GM18519 (cell line): ENCODE measurements at regions not wholly inside any gene's neighbourhood (a gene's known extent, or its start where the extent isn't known, plus 50 kb on each side); places are given as distances from the start of the nearest gene placed in this dataset.
"Not testable (repeated sequence)": the region's sequence is repeated elsewhere in the genome, so short reads cannot be mapped to it uniquely, and the experiment has no call there.

Source experiments
- ATAC-seq: cut with Tn5 transposase; IDR thresholded peaks from one replicate; pipeline ENCODE4 v1.9.1; 2021; ENCODE audit warnings: mild to moderate bottlenecking, moderate library complexity; ENCODE audit not compliant: unreplicated experiment, low FRiP score

DNA sequence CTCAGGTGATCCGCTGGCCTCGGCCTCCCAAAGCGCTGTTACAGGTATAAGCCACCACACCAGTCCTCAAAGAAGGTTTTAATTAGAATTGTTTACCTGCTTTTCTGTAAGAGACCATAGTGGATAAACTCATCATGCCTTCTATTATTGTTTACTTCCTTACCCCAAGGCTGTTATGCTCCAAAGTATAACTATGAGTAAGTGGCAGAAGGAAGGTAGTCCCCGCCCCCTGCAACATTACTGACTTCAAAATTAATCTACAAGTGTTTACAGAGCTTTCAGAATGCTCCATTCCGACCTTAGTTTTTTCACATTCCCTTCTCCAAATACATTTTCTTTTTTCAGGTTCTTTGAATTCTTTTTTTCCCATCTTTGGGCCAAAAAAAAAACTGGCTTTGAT lies 480.5 kb upstream of the NOX3 start:
- ATAC-seq: no peak

- ATAC-seq: no peak
Observed at GRCh38 chr6:155916846-155917624, 461.4 kb upstream of the NOX3 start.

GRCh38 chr6:155915651-155916050 lies 460.0 kb upstream of the NOX3 start:
- ATAC-seq: no peak

GRCh38 chr6:155913816-155914215 lies 458.2 kb upstream of the NOX3 start:
- no peak for ATAC-seq

DNA sequence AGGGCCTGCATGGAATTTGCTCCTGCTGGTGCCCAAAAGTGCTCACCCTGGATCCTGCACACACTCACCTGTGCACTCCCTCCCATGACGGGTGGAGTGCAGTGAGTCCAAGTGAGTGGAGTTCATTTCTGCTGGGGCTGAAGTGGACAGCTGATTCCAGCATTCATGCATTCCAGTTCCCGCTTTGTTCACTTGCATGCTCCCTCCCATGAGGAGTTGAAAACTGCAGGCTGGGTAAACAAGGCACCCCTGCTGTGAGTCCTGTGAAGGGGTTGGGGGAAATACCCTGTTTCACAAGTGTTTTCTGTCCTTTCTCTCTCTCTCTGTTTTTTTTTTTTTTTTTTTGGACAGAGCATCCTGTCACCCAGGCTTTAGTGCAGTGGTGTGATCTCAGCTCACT lies 454.1 kb upstream of the NOX3 start:
- ATAC-seq: no peak

DNA sequence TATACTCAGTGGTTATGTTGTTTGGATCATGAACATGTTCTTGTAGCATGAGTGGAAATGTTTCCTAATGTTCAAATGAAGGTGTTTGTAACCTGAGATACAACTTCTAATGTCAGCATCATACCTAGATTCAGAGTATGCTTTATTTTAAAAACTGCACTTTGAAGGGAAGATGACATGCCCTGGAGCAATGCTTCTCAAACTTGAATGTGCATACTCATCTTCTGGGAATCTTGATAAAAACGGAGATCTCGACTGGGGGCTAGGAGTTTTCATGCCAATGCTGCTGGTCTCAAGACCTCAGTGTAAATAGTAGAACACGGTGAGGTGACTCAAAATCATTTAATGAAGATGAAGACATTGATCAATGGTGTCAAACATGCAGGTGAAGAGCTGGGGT lies 440.0 kb upstream of the NOX3 start:
- ATAC-seq: no peak

DNA sequence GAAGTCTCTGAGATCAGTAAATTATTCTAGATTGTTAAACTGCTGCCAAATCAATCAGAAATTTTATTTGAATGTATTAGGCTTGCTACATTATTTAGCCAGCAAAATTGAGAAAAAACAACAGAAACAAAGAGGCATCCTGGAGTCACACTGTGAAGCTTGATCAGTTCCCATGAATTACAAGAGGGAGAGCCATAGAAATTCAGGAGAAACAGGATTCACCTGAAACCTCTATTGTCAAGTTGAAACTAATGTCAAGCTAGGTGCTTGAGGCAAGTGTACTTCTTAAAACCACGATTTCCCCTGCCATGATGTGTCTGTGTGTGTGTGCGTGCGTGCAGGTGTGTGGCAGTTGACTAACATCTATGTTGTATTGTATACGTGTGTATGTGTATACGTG lies 439.1 kb upstream of the NOX3 start:
- no peak for ATAC-seq

DNA sequence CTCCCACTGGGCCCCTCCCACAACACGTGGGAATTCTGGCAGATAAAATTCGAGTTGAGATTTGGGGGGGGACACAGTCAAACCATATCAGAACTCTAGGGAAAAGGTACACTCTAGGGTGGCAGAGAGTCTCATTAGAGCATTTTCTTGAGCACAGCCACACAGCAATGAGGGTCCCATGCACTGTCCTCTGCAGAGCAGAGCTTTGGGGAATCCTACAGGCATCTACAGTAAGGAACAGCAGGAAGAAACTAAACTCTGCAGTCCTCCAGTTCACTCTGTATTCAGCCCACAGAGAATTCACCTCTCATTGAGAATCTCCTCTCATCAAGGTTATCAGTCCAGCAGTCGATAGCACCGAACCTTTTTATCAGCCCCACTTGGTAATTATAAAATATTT lies 438.6 kb upstream of the NOX3 start:
- ATAC-seq: no peak

DNA sequence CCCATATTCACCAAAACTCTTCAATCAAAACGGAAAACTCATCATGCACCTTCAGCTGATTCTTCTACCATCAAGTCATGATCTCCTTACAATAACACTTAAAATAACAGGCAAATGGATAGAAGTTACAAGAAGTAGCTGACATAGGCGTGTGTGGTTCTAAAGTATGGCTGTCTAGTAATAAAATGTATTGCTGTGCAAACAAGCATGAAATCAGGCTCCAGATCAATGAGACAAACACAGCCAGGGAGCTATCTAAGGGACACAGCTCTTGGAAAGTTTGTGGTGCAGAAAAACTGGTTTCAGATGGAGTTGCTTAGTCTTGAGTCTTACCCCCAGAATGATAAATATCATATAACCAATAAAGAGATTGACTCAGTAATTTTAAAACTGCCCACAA lies 434.8 kb upstream of the NOX3 start:
- ATAC-seq: no peak

DNA sequence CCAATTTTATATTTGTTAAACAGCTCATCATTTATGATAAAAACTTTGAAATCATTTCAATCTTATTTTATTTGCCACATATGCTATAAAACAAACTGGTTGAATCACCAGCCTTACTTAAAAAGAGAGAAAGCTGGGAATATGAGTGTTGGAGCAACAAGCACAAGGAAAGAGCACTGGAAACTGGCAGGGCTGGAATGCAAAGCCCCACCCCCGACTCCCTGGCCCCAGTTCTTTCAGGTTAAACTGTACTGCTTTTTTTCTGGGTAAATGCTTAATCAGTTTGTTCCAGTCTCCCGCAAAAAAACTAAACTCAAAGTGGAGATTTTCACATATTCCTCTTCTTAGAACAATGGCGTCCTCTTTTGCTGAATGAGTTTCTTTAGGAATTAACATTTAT lies 433.8 kb upstream of the NOX3 start:
- ATAC-seq: no peak

DNA sequence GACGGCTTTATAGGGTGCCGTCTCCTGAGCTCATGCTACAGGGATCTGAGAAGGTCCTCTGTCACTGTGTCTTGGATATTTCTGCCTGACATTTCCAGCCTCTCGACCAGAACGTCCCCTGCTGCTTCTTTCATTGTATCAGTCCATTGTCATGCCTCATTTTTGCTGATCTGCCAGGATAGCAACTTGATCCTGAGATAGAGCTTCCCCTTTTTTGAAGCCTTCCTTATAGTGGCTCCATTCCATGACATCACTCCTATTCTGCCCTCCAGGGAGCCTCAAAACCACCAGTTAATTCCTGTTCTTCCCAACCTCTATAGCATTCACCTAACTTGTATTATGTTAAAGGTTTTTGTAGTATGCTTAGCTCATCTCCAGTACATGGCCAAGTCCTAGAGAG lies 431.8 kb upstream of the NOX3 start:
- ATAC-seq: no peak

- ATAC-seq: no peak
Observed at GRCh38 chr6:155883741-155884140, 428.1 kb upstream of the NOX3 start.

DNA sequence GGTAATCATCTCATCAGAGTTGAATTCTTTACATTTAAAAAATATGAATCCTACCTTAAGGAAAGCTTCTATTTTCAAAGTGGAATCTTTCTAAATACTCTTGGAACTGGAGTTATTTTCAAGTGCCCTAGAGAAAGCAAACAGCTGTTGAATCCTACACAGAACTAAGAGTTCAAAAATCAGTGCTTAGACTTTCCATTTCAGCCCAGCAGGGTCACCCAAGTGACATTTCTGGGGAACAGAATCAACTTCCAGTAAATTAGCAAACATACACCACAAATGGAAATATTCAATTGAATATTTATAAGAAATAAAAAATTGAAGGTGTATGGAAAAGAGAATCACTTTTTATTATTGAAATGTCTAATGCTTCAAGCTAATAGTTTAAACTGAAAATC lies 427.7 kb upstream of the NOX3 start:
- no peak for ATAC-seq

GRCh38 chr6:155882527-155883333 lies 427.1 kb upstream of the NOX3 start:
- peak; percentile 58 for ATAC-seq

- ATAC-seq: peak; percentile 11
Observed at GRCh38 chr6:155881826-155882526, 426.3 kb upstream of the NOX3 start.

DNA sequence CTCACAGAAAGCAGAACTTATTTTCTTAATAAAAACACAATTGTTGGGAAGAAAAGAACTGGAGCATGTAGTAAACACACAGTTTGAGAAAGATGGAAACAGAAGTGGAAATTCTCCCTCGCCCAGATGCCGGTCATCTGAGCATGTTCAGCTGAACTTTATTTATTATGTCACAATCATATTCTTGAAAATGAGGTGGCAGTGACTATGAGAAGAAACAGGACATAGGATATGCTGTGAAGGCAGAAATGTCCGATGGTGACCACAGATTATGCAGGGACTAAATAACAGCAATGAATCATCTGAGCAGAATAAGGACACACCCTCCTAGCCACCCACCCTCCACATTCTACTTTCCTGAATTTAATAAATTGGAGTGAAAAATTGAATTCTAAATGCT lies 425.3 kb upstream of the NOX3 start:
- ATAC-seq: no peak

GRCh38 chr6:155872961-155873360 lies 417.3 kb upstream of the NOX3 start:
- no peak for ATAC-seq

DNA sequence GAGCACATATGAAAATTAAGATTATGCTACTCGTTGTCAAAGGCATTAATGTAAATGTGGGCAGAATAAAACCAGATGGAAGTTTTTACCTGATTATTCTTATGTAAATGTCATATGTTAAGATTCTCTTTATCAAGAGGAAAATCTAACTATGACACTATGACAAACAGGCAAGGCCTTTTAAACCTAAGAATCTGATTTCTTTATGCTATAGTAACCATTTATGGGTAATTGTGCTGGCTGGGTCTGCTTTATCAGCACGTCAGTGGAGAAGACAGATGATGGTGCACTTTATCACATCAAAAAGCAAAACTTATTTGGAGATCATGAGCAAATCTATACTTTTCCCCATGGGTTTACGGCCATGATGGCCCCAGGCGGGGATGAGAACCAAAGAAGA lies 412.0 kb upstream of the NOX3 start:
- ATAC-seq: no peak

- ATAC-seq: not testable (repeated sequence)
Observed at GRCh38 chr6:155866676-155867390, 411.2 kb upstream of the NOX3 start.

DNA sequence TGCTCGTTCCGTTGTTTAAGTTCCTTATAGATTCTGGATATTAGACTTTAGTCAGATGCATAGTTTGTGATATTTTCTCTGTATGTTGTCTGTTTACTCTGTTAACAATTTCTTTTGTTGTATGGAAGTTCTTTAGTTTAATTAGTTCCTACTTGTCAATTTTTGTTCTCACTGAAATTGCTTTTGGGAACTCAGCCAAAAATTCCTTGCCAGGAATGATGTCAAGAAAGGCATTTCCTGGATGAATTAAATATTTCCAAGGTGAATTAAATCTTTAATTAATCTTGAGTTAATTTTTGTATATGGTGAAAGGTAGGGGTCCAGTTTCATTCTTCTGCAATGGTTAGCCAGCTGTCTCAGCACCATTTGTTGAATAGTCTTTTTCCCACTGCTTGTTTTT lies 406.2 kb upstream of the NOX3 start:
- no peak for ATAC-seq

DNA sequence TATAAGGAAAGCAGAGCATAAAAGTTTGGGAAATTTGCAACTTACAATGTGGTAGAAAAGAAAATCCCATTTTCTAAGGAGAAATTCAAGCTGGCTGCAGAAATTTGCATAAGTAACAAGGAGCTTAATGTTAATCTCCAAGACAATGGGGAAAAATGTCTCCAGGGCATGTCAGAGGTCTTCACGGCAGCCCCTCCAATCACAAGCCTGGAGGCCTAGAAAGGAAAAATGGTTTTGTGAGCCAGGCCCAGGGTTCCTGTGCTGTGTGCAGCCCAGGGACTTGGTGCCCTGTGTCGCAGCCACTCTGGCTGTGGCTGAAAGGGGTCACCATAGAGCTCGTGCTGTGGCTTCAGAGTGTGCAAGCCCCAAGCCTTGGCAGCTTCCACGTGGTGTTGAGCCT lies 403.3 kb upstream of the NOX3 start:
- ATAC-seq: not testable (repeated sequence)
